Activated gamma-delta T cell treated with anti-CD3 and anti-CD28 coated beads, Interleukin-2, amount 50 U/mL, for 16 hours (primary cell): ENCODE measurements at regions not wholly inside any gene's neighbourhood (a gene's known extent, or its start where the extent isn't known, plus 50 kb on each side); places are given as distances from the start of the nearest gene placed in this dataset.
A peak's percentile ranks its signal among the peaks of the same experiment; 100 is the strongest.
"Not testable (repeated sequence)": the region's sequence is repeated elsewhere in the genome, so short reads cannot be mapped to it uniquely, and the experiment has no call there.

Experiments used
- DNase-seq: peaks from one replicate; pipeline ENCODE4 v3.0.0-alpha.2; 2020; ENCODE audit warnings: low read depth

DNA sequence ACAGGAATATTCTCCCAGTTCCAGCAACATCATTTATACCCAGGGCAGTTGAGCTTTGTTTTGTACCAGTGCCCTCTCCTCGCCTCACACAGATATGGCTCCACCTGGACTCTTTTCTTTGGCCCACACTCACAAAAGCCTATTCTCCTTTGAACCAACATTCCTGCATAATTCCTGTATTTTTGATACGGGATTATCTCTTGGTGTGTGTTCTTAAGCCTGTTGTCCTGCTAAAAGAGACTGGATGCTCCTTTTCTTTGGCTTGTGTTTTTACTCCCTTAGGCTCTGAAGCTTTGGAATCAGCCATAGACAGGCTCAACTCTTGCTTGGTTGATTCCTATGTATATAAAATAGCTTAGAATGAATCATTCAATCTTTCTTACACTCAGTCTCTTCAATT is 305.4 kb upstream of the SATB1 start:
- DNase-seq, result no peak

DNA sequence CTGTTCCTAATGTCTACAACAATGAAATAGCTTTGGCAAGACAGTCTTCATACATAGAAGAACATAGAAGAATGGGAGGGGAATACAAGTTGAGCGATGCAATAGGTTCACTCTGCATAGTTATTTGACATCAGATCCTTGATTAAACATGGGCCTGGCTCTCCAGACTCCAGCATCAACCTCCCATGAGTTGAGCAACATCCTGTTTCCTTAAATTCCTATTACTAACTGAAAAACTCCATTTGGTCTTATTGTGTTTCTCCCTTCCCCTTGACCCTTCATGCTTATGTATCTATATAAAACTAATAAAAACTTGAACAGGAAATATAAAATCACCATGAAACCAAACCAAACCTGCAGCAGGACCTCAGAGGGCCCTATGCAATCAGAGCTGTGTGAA is 304.5 kb upstream of the SATB1 start:
- DNase-seq, result no peak

DNA sequence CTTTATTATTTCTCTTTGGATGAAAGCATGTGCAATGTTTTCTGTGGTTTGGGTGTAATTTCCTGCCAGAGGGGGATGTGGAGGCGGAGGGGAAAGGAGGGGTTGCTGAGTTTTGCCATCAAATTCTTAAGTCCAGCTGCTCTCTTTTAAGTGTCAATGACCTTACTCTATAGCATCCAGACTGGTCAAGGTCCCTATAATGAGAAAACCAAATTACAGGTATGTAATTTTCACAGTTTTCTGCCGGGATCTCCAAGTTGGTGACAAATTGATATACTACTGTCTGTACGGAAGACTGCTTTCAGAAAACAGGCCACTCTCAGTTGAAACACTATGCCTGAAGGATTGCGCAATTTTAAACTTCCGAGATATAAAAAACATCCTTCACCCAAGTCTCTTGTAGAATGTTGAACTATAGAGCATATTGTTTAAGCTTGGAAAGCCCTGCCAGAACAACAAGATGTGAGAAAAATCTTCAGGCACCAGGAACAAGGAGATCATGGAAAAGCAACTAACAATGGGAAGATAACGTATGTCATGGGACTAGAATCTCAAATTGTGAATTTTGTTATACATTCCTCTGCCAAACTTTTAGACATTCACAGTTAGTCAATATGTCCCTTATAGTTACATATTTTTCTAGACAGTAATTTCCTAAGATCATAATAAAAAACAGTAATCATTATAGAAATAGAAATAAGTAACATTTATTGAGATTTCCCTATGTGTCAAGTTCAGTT is 300.7 kb upstream of the SATB1 start:
- DNase-seq, result peak; percentile 36

GRCh38 chr3:18724456-18724855 is 299.3 kb upstream of the SATB1 start:
- DNase-seq, result no peak

DNA sequence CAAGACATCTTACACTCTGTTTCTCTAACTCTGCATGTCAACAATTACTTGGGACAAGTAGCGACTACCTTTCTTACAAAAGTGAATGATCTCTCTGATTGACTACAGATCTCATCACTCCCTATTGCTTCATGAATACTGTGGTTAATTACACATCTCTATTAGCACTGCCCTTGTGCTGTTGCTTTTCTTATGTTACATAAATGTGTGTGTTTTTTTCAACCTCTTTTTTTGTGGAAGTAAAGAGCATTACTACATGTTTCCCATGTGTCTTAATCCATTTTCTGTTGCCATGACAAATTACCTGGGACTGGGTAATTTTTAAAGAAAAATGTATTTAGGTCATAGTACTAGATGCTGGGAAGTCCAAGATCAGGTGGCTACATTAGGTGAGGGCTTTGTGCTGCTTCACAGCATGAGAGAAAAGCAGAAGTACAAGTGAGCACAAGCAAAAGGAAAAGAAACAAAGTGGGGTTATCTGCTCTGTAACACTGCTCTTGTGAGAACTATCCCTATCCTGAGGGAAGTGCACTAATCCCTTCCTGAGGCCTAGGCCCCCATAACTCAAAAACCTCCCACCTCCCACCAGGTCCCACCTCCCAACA is 298.2 kb upstream of the SATB1 start:
- DNase-seq, result no peak

DNA sequence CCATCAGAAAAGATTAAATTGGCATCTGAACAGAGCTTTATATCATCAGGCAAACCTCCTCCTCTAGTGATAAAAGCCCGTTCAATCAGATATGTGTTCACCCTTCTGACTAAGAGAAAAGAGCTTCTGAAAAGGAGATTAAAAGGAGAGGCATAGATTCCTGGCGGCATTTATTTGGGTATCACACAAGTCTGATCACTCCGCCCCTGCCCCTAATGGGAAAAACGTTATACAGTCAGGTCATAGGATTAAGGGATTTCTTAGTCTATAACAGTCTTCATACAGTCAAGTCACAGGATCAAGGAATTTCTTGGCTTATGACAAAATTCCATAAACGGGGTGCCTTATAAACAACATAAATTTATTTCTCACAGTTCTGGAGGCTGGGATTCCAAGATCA is 295.4 kb upstream of the SATB1 start:
- no peak for DNase-seq

DNA sequence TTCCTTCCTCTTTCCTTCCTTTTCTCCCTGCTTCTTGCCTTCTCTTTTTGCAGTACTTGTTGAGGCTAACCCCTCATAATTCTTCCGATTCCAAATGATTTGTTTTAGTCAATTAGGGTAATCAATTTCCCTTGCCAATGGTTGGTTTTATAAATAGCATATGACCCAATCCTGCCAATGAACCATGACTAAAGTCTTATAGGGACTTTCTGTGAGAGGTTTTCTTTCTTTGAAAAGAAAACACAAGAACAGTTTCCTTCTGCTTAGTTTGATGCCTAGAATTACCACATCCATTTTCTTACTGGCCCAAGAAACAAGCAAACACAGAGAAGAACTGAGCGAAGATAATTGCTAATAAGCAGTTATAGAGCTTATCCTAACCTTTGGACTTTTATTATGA is 292.5 kb upstream of the SATB1 start:
- no peak for DNase-seq

- no peak for DNase-seq
These were observed 291.7 kb upstream of the SATB1 start for GRCh38 chr3:18716821-18717220.

DNA sequence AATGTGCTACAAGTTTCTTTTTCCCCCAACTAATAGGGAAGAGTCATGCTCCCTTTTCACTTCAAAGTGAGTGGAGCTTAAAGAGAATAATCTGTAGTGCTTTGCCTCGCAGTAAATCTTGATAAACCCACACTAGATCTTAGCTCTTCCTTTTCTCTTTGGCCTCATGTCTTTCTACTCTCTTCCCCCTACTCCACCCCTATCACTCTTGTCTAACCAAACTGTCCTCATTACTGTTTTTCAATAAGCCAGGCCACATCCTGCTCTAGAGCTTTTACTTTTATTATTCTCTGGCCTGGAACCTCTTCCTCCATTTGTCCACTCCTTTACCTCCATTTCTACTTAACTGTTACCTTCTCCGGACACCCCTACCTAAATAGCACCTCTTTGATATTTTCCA is 291.0 kb upstream of the SATB1 start:
- no peak for DNase-seq

DNA sequence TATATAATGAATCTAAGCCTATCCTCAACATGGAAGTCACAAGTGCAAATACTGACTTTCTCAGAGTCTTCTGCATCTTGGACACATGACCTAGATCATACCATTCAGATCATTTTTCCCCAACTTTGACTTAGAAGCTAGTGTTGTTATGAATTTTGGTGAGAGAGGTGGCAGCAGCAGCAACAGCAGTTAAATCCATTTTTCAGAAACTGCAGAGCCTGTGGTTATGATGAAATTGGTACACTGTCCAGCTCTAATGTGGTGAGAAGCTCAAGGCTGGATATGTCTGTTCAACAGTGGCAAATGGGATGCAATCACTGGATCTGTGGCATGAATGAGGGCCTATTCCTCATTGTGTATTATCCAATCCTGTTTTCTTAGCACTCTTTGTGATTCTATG is 290.1 kb upstream of the SATB1 start:
- no peak for DNase-seq

GRCh38 chr3:18713577-18713951 is 288.4 kb upstream of the SATB1 start:
- no peak for DNase-seq

GRCh38 chr3:18712713-18713576 is 287.8 kb upstream of the SATB1 start:
- no peak for DNase-seq

- no peak for DNase-seq
These were observed 279.2 kb upstream of the SATB1 start for GRCh38 chr3:18704326-18704725.

DNA sequence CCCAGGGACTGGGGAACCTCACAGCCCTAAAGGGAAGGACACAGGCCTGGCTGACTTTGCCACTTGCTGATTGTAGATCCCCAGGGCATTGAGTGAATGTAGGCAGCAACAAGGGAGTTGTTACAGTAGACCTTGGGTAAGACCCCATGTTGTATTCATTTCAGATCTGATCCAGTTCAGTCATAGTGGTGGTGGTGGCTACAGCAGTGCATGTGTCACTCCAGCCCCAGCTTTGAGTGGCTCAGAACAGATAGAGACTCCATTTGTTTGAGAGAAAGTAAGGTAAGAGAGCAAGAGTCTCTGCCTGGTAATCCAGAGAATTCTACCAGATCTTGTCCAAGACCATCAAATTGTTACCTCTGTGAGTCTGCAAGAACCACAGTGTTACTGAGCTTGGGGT is 278.7 kb upstream of the SATB1 start:
- no peak for DNase-seq

- not testable (repeated sequence) for DNase-seq
These were observed 268.6 kb upstream of the SATB1 start for GRCh38 chr3:18693588-18694329.

GRCh38 chr3:18687286-18687685 is 262.1 kb upstream of the SATB1 start:
- no peak for DNase-seq

GRCh38 chr3:18683900-18684299 is 258.8 kb upstream of the SATB1 start:
- no peak for DNase-seq

DNA sequence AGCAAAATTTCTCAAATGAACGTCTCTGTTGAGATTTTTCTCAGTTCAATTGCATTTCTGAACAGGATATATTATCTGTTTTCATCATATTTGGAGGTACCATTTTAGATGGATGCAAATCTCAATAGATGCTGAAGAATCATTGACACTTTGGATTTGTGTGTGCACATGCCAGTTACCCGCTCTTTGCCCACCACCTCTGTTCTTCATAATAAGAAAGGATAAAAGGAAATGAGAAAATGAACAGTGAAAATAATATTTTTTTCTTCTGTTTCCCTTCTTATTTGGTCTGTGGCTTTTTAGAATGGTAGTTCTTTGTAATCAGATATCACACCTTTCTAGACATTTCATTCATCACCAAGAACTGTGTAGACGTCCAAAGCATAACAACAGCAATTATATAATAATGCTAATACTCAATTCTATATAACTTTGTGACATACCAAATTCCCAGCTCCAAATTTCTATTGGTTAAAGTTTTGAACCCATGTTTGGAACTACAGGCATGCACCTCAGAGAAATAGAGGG is 256.7 kb upstream of the SATB1 start:
- no peak for DNase-seq

DNA sequence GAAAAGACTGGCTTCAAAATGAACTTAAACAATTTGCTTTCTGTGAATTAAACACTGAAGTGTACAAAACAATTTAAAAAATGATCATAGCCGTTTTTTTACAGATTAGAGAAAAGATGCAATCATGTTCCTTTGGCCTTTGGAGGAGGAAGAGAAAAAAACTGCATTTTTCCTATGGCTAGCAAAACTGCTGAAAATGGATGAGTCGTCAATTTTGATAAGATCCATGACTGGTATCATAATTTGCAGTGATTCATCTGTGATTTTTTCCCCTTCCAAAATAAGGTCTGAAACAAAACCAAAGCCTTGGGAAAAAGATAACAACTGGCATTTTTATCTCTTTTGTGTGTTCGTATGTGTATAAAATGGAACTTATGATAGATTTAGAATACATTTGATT is 255.6 kb upstream of the SATB1 start:
- DNase-seq, result no peak

DNA sequence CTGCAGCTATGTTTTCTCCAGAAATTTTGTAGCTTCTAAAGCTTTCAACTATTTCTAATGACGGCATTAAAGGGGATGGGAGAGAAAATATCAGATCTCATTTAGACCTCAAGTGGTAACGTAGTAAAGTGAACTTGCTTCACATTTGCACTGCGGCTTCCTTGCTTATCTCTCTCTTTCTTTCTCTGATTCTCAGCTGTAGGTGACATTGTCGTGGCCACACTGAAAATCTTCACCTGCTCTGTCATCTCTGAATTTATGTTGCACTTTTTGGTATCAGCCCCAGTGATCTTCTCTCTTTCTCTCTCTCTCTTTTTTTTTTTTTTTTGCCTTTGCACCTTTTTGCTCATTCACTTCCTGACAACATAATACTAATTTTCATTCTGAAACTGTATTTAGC is 254.1 kb upstream of the SATB1 start:
- DNase-seq, result peak; percentile 3

GRCh38 chr3:18675197-18675596 is 250.1 kb upstream of the SATB1 start:
- no peak for DNase-seq

- DNase-seq, result no peak
These were observed 247.4 kb upstream of the SATB1 start for GRCh38 chr3:18672561-18672960.
